Common myeloid progenitor, CD34-positive (primary cell): ENCODE measurements at regions not wholly inside any gene's neighbourhood (a gene's known extent, or its start where the extent isn't known, plus 50 kb on each side); places are given as distances from the start of the nearest gene placed in this dataset.
A peak's percentile ranks its signal among the peaks of the same experiment; 100 is the strongest.

Experiments
- CTCF ChIA-PET: fragments of 350-600 bp; sonication (Branson Sonifier 250); formaldehyde crosslinking; loops from one replicate; lab custom pipeline; 2021; ENCODE audit warnings: antibody characterized with exemption; lab: Charles Lee
- POLR2A ChIA-PET: fragments of 350-600 bp; sonication (Branson Sonifier 250); formaldehyde crosslinking; loops from one replicate; lab custom pipeline; 2021; ENCODE audit warnings: antibody characterized with exemption; lab: Charles Lee
- DNase-seq, 3 donors: peaks; one replicate each; pipeline versions ENCODE4 v3.0.0 to v3.0.0-alpha.2; 2013
- H3K27ac ChIP-seq, 2 experiments: 1 replicate in 1 of 2; 2 replicates in 1 of 2; pipeline ENCODE4 v1.7.0; 2013; ENCODE audit warnings: inconsistent platforms in 2 of 2, low read length in 2 of 2, mild to moderate bottlenecking in 2 of 2, low read depth in 1 of 2, moderate library complexity in 1 of 2; ENCODE audit not compliant: severe bottlenecking in 2 of 2, insufficient read depth in 1 of 2, poor library complexity in 1 of 2
- H3K27me3 ChIP-seq, 5 experiments: replicated peaks in 2 of 5; 1 replicate in 3 of 5; 2 replicates in 2 of 5; pipeline versions ENCODE4 v1.6.1 to v1.7.0; 2013; ENCODE audit warnings: low read length in 4 of 5, mild to moderate bottlenecking in 2 of 5, moderate library complexity in 2 of 5, inconsistent platforms in 1 of 5; ENCODE audit not compliant: insufficient read depth in 5 of 5, control insufficient read depth in 4 of 5
- H3K36me3 ChIP-seq, 4 experiments: 1 replicate in 2 of 4; 2 replicates in 2 of 4; pipeline versions ENCODE4 v1.6.1 to v1.7.0; 2013; ENCODE audit warnings: low read length in 3 of 4, control low read depth in 1 of 4, mild to moderate bottlenecking in 1 of 4; ENCODE audit not compliant: control insufficient read depth in 4 of 4, insufficient read depth in 4 of 4
- H3K4me1 ChIP-seq, 4 experiments: 1 replicate in 3 of 4; 2 replicates in 1 of 4; pipeline versions ENCODE4 v1.6.1 to v1.7.1; 2013; ENCODE audit warnings: low read length in 3 of 4, mild to moderate bottlenecking in 3 of 4, control low read depth in 1 of 4, inconsistent platforms in 1 of 4, moderate library complexity in 1 of 4; ENCODE audit not compliant: control insufficient read depth in 4 of 4, insufficient read depth in 4 of 4; ENCODE audit errors: control extremely low read depth in 1 of 4
- H3K4me3 ChIP-seq, 7 experiments: 1 replicate in 4 of 7; 2 replicates in 3 of 7; pipeline versions ENCODE4 v1.5.1 to v1.7.0; 2013; ENCODE audit warnings: mild to moderate bottlenecking in 7 of 7, low read length in 6 of 7, moderate library complexity in 6 of 7, inconsistent platforms in 2 of 7, low read depth in 2 of 7, control low read depth in 1 of 7; ENCODE audit not compliant: insufficient read depth in 4 of 7, control insufficient read depth in 1 of 7; ENCODE audit errors: extremely low read depth in 1 of 7
- H3K9me3 ChIP-seq, 5 experiments: 1 replicate in 4 of 5; 2 replicates in 1 of 5; pipeline versions ENCODE4 v1.6.1 to v1.7.1; 2013; ENCODE audit warnings: low read length in 4 of 5, mild to moderate bottlenecking in 2 of 5, inconsistent platforms in 1 of 5, low read depth in 1 of 5, moderate library complexity in 1 of 5; ENCODE audit not compliant: control insufficient read depth in 4 of 5, insufficient read depth in 2 of 5; ENCODE audit errors: control extremely low read depth in 1 of 5
- WGBS: methylation state at CpG from one replicate; pipeline ENCODE4 v1.1.5; 2013; ENCODE audit not compliant: insufficient coverage; 5-methylcytosine and 5-hydroxymethylcytosine counted together

DNA sequence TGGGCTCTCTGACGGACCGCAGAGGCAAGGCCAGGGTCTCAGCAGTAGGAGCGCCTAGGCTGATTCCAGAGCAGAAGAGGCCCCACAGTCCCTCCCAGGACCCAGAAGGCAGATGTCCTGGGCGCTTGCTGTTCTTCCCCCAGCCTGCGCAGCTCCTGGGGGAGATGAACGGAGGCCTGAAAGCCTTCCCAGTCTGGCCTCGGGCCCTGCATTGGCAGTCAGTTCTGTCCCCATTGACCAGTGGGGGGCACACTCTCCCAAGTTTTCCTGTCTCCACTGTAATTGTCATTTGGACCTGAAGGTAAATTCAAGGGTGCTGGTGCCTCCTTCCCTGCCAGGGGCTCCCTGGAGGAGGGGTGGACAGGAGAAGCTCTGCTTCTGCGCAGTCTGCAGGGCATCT lies 345.7 kb downstream of the CYP26B1 start:
- peak in 2 of 3 donors; percentile 9 to 13 for DNase-seq
- peaks cover 0 to 5% (median 0%) of the 10 kb centered on the region in 5 experiments for H3K27me3 ChIP-seq
- no peaks in the 10 kb centered on the region for H3K36me3 ChIP-seq
- CTCF ChIA-PET: interaction anchor here (1.0 to 1.2 kb wide), 4 partner anchors 8 to 348 kb away, joined by 3 to 5 read pairs (median 4); no protein-coding TSS in a partner anchor
- 84% methylated on average over 6 of the region's 8 CpGs for WGBS
- no peak overlapping the region for H3K27ac ChIP-seq
- POLR2A ChIA-PET: no interaction called here
- H3K9me3 ChIP-seq: peaks cover 0 to 4% (median 0%) of the 10 kb centered on the region in 5 experiments
- H3K4me3 ChIP-seq: no peak overlapping the region
- H3K4me1 ChIP-seq: no peaks in the 10 kb centered on the region

DNA sequence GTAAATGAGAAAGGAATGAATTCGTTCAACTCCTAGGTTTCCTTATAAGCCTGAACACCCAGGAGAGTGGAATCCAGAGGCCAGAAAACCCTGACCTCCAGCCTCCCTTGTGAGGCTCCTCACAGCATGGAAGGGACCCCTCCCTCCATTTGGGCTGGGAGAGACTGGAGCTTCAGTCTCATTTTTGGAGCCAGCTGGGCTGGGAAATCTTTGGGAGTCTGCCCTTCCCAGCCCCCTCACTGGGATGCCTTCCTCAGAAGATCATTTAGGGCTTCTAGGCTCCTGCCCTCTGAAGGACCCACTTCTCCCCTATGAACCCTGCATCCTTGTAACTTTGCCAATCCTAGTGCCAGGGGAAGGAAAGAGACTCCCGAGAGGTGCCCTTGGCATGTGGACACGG lies 346.1 kb downstream of the CYP26B1 start:
- Histone ChIP-seq H3K27me3 (peaks cover 0 to 5% (median 0%) of the 10 kb centered on the region in 5 experiments), H3K4me3 (no peak overlapping the region), H3K27ac (no peak overlapping the region), H3K36me3 (no peaks in the 10 kb centered on the region), H3K4me1 (no peaks in the 10 kb centered on the region), H3K9me3 (peaks cover 0 to 4% (median 0%) of the 10 kb centered on the region in 5 experiments)
- CTCF ChIA-PET: interaction anchor here (1.1 kb wide), 1 partner anchor 256 kb away, joined by 4 read pairs; no protein-coding TSS in a partner anchor
- POLR2A ChIA-PET: no interaction called here
- 100% methylated on average over 1 of the region's 3 CpGs for WGBS
- no peak for DNase-seq

DNA sequence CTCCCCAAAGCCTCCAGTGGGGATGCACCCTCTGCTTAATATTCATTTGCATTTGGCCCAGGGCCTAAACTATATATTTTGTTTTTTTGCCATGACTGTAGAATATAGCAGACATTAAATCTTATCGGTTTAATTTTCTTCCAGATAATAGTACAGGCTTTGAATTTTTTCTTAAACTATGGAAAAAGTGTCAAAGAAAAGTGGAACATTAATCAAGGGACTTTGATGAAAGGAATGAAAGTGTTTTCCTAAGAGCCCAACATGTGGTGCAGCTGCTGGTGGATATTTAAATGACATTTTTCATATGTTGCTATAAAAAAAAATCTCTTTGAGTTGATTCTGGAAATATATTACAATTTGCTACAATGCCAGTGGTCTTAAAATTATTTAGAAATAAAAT lies 346.8 kb downstream of the CYP26B1 start:
- DNase-seq: no peak
- H3K4me3 ChIP-seq: no peak overlapping the region
- no peaks in the 10 kb centered on the region for H3K36me3 ChIP-seq
- H3K27ac ChIP-seq: no peak overlapping the region
- POLR2A ChIA-PET: no interaction called here
- H3K4me1 ChIP-seq: no peaks in the 10 kb centered on the region
- CTCF ChIA-PET: interaction anchor here (1.1 to 1.5 kb wide), 2 partner anchors 250 to 255 kb away, joined by 4 to 5 read pairs; no protein-coding TSS in a partner anchor
- WGBS: no CpG with 5 or more reads among the region's 1 CpG
- H3K9me3 ChIP-seq: no peaks in the 10 kb centered on the region
- H3K27me3 ChIP-seq: peaks cover 0 to 5% (median 0%) of the 10 kb centered on the region in 5 experiments

DNA sequence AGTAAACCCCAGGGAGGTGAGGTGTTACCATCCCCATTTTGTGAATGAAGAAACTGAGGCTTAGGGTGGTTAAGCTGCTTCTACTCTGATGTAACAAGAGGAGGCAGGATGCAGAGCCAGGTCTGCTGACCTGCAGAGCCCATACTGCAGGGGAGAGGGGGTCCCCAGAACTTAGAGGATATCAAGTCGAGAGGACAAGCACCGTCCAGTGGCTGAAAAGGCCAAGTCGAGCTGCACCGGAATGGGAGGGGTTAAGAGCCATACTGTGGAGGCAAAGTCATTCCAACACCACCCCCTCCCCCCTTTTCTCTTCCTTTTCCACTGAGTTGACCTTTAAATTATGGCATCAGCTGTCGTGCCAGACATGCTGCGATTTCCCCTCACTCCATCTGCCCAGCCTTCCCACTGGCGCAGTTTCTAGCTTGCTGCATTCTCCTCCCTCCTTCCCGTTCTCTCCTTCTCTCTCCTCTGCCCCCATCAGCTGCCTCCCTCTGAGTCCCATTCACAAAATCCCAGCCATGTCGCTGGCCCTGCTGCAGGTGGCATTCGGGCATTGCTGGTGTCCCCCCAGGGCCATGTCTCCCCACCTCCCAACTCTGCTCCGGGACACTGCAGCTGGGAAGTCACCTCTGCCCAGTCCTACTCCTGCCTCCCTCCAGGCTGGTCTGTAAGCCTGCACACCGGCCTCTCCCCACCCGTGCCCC lies 346.9 kb downstream of the DYSF start:
- 78% methylated on average over 12 of the region's 13 CpGs for WGBS
- Histone ChIP-seq H3K4me3 (no peak overlapping the region), H3K4me1 (no peaks in the 10 kb centered on the region), H3K27ac (no peak overlapping the region), H3K9me3 (no peaks in the 10 kb centered on the region), H3K36me3 (no peaks in the 10 kb centered on the region), H3K27me3 (peaks cover 0 to 5% (median 0%) of the 10 kb centered on the region in 5 experiments)
- CTCF ChIA-PET: interaction anchor here (1.0 to 4.0 kb wide), 6 partner anchors 228 to 270 kb away, joined by 3 to 15 read pairs (median 4); no protein-coding TSS in a partner anchor
- DNase-seq: no peak
- POLR2A ChIA-PET: no interaction called here

DNA sequence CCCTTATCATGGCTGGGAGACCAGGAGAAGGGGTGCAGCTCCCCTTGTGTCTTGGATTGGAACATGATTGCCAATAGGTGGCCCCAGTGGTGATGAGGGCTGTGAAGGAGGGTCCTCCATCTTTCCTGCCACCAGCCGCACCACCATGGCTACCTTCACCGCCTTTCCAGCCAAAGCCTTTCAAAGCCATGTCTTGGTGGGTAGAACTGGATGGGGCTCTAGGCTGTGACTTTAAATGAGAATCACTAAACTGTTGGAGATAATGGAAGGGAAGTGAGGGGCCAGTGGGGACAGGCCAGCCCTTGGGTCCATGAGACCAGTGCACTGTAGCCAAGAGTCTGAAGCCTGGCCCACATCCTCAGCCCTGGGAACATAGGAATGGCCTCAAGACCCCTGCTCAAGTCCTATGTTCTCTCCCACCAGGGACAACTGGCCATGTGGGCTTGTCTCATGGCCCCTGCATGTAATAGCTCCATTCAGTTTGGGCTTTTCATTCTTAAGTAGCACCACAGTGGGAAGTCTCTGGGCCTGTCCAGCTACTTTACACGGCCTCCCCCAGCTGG lies 345.7 kb downstream of the DYSF start:
- CTCF ChIA-PET: interaction anchor here (0.9 to 4.0 kb wide), 10 partner anchors 11 to 269 kb away, joined by 3 to 15 read pairs (median 4); no protein-coding TSS in a partner anchor
- Histone ChIP-seq H3K4me1 (no peaks in the 10 kb centered on the region), H3K4me3 (no peak overlapping the region), H3K9me3 (no peaks in the 10 kb centered on the region), H3K27me3 (peaks cover 0 to 5% (median 0%) of the 10 kb centered on the region in 5 experiments), H3K36me3 (no peaks in the 10 kb centered on the region), H3K27ac (no peak overlapping the region)
- no peak for DNase-seq
- POLR2A ChIA-PET: no interaction called here
- WGBS: 93% methylated on average over 3 of the region's 3 CpGs

DNA sequence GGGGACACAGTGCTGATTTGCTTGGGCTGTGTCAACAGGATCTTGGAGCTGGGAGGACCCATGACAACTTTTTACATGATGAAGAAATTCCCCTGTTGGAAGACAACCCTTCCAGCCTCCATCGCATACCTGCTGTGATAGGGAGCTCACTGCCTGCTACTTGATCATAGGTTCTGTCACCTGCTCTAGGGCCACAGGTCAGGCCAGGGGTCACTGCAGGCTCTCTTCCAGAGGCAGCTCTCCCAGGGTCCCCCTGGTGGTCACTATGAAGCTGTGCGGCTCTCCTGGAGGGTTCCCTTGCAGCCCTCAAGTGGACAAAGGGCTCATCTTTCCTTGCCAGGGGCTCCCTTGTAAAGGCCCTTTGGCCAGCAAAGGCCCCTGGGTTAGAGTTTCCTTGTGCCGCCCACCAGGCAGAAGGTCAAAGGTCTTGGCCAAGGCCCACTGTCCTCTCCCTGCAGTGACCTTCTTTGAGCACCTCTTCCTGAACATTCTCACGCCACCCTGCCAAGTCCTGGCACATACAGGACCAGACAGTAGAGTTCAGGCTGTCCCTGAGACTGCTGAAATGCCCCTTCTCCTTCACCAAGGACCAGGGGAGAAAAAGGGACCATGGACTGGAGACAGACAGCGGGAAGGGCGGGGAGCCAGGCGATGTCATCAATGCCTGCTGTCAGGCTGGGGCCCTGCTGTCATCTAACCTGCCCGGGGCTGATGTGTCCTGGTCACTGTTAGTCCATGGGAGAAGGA lies 345.1 kb downstream of the DYSF start:
- WGBS: 76% methylated on average over 8 of the region's 8 CpGs
- Histone ChIP-seq H3K4me3 (no peak overlapping the region), H3K27ac (no peak overlapping the region), H3K4me1 (no peaks in the 10 kb centered on the region), H3K36me3 (no peaks in the 10 kb centered on the region), H3K27me3 (peaks cover 0 to 3% (median 0%) of the 10 kb centered on the region in 5 experiments), H3K9me3 (no peaks in the 10 kb centered on the region)
- peak; percentile 20 to 52 (median 41) for DNase-seq
- ChIA-PET CTCF (interaction anchor here (0.7 to 6.1 kb wide), 14 partner anchors 10 to 782 kb away, joined by 3 to 52 read pairs (median 4); no protein-coding TSS in a partner anchor), POLR2A (no interaction called here)
